ENCODE measurements at regions not wholly inside any gene's neighbourhood (a gene's known extent, or its start where the extent isn't known, plus 50 kb on each side); places are given as distances from the start of the nearest gene placed in this dataset.

DNA sequence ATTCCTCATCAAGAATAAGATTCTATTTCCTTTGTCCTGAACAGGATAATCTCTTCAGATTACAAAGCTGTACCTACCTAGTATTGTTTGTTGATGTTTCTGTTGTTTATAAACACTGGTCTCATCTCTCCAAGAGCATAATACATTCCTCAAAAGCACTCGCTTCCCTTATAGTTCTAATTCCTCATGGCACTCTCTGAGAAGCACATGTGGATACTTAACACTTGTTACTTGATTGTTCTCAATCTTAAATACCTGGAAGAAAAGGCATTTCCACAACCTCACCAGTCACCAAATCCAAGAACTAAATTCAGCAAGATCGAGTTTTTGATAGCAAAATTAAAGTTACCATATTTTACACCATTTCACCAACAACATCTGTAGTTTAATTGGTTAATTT lies 145.9 kb upstream of the DUSP10 start:
- Mint-ChIP-seq H3K27ac (no peak overlapping the region), H3K4me1 (ENCODE audit: low read depth) (peaks cover 9% of the 10 kb centered on the region), H3K36me3 (ENCODE audit: insufficient read depth in 2 of 2) (no peaks in the 10 kb centered on the region), H3K27me3 (ENCODE audit: low read depth) (peaks cover 37% of the 10 kb centered on the region), H3K4me3 (no peak overlapping the region), H3K9me3 (no peaks in the 10 kb centered on the region)
- no peak for ATAC-seq (replicated peaks in 1 of 2)
- DNase-seq, result no peak

DNA sequence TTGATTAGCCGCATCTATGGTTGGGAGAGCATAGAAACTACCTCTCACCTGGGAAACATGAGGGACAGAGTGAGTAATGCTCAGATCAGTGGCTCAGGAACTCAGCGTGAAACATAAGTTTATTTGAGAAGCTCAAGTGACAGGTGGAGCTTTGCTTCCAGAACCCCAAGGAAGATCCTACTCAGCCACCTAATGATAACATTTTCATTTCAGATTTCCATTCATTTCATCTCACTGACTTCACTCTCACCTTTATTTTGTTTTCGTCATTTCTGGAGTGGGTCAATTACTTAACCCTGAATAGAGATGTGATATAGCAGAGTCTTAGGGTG lies 145.5 kb upstream of the DUSP10 start:
- no peaks in the 10 kb centered on the region for H3K9me3 Mint-ChIP-seq
- H3K27ac Mint-ChIP-seq, result no peak overlapping the region
- peaks cover 37% of the 10 kb centered on the region for H3K27me3 Mint-ChIP-seq (ENCODE audit: low read depth)
- H3K36me3 Mint-ChIP-seq (ENCODE audit: insufficient read depth in 2 of 2), result no peaks in the 10 kb centered on the region
- H3K4me1 Mint-ChIP-seq (ENCODE audit: low read depth), result peaks cover 9% of the 10 kb centered on the region
- DNase-seq (no peak), ATAC-seq (replicated peaks in 1 of 2) (no peak)
- no peak overlapping the region for H3K4me3 Mint-ChIP-seq

DNA sequence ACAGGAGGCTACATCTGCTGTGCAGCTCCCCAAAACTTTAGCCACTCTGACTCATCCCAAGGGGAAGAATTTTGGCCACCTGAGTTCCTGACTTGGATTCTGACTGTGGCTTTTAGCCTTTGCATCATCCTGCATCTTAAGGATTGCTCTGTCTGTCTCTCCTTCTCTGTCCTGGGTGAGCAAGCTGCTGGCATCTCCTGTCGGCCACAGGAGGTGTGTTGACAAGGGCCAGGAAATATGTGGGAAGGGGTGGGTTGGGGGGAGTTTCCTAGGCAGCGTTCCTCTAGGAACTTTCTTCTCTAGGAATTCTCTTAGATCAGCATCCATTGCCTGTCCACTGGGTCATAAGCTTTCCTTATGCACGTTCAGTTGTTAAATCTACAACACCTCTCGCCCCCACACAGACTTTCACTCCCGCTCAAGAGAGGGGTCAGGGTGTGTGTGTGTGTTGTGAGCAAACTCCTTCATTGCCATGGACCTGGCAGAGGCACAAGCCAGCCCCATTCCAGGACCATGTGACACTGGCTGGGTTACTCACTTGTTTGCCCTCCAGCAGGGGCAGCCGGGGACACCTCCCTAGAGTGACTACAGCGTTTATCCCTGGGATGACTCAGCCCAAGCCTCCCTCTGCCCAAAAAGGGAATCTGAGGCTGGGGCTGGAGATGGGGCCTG lies 145.0 kb upstream of the DUSP10 start:
- Mint-ChIP-seq H3K27ac (no peak overlapping the region), H3K9me3 (no peaks in the 10 kb centered on the region), H3K27me3 (ENCODE audit: low read depth) (peaks cover 37% of the 10 kb centered on the region), H3K4me3 (no peak overlapping the region), H3K36me3 (ENCODE audit: insufficient read depth in 2 of 2) (no peaks in the 10 kb centered on the region), H3K4me1 (ENCODE audit: low read depth) (peaks cover 9% of the 10 kb centered on the region)
- ATAC-seq (replicated peaks in 1 of 2) (no peak), DNase-seq (no peak)

DNA sequence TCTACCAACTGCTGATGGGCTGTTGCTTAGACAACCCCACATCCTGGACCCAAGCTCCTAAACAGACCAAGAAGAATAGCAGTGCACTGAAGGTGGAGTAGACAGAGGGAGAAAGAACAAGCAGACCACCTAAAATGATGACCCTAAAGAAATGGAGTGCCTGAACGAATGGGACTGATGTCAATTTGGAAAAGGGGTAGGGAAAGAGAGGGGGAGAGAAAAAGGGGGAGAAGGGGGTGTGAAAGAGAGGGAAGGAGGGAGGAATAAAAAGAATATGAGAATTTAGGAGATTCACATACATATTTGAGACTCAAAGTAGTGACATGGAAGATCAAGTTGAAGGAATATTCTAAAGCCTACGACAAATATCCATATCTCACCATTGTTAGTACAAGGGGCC lies 144.4 kb upstream of the DUSP10 start:
- ATAC-seq (replicated peaks in 1 of 2) (no peak), DNase-seq (no peak)
- Mint-ChIP-seq H3K4me3 (no peak overlapping the region), H3K9me3 (no peaks in the 10 kb centered on the region), H3K27me3 (ENCODE audit: low read depth) (peaks cover 37% of the 10 kb centered on the region), H3K4me1 (ENCODE audit: low read depth) (peaks cover 9% of the 10 kb centered on the region), H3K27ac (no peak overlapping the region), H3K36me3 (ENCODE audit: insufficient read depth in 2 of 2) (no peaks in the 10 kb centered on the region)

DNA sequence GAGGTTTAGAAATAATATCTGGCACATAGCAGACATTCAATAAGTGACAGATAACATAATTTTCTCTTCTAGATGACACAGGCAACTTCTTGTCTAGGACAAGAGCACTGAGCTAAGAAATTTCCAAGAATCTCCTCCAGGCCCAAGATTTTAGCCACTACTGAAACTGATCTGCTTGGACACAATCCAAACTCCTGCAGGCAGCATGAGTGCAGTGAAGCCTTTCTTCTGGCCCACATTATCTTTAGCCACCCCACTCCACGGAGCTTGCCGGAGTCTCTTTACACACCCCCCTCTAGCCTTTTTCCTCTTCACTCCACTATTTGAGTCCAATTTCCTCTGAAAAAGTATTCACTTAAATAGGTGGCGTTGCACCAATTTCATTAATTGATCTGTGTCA lies 142.9 kb upstream of the DUSP10 start:
- DNase-seq (no peak), ATAC-seq (replicated peaks in 1 of 2) (no peak)
- Mint-ChIP-seq H3K27ac (no peak overlapping the region), H3K4me1 (ENCODE audit: low read depth) (peaks cover 4% of the 10 kb centered on the region), H3K9me3 (no peaks in the 10 kb centered on the region), H3K36me3 (ENCODE audit: insufficient read depth in 2 of 2) (no peaks in the 10 kb centered on the region), H3K27me3 (ENCODE audit: low read depth) (peaks cover 37% of the 10 kb centered on the region), H3K4me3 (no peak overlapping the region)

DNA sequence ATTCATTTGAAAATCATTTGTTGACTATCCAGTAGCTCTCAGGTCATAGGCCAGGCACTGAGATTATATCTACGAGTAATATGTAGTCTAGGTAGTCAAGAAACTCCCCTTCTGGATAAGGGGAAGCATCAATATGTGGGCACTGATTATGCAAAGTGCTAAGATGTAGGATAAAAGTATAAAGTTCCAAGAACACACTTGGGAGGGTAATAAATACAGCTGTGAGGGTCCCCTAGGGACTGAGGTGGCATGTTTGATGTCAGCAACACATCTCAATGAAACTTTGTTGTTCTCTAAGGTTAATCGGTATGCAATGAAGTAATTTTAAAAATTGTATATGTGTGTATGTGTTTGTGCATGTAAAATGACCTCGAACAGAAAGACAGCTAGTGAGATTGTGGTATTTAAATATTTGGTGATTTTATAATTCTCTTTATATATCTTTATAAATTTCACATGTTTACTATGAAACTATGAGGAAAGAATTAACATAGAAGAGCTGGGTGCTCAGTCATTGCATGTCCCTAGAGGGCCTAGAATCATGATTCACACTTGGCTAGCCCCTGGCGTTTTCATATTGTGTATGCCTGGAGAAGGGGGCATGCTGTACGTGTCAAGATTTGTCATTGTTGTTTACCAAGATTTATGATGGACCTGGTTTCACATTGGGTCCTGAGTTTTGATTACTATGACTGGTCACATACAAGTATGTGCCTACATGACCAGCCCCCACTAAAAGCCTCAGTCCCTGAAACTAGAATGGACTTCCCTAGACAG lies 140.1 kb upstream of the DUSP10 start:
- Mint-ChIP-seq H3K27ac (no peak overlapping the region), H3K9me3 (no peaks in the 10 kb centered on the region), H3K36me3 (ENCODE audit: insufficient read depth in 2 of 2) (no peaks in the 10 kb centered on the region), H3K27me3 (ENCODE audit: low read depth) (peaks cover 25% of the 10 kb centered on the region), H3K4me1 (ENCODE audit: low read depth) (peaks cover 16% of the 10 kb centered on the region), H3K4me3 (no peak overlapping the region)
- no peak for DNase-seq
- ATAC-seq (replicated peaks in 1 of 2), result peak in 1 of 2 donors; percentile 25

DNA sequence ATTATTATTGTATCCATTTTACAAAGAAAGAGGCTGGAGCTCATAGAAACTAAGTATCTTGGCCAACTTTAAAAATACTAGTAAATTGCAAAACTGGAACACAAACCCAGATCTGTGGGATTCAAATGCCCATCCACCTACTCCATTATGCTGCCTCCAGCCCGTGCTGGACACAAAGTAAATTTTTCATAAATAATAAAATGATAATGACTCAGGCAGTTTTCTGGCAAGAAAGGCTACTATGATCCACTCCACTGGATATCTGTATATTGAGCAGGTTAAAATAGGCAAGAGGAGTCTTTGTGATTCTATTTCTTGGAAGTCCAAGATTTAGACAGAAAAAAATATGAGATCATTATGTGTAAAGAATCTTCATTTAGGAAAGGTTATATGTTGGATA lies 138.3 kb upstream of the DUSP10 start:
- H3K36me3 Mint-ChIP-seq (ENCODE audit: insufficient read depth in 2 of 2), result no peaks in the 10 kb centered on the region
- DNase-seq (no peak), ATAC-seq (replicated peaks in 1 of 2) (no peak)
- no peak overlapping the region for H3K4me3 Mint-ChIP-seq
- no peak overlapping the region for H3K27ac Mint-ChIP-seq
- H3K4me1 Mint-ChIP-seq (ENCODE audit: low read depth), result peaks cover 18% of the 10 kb centered on the region
- H3K9me3 Mint-ChIP-seq, result no peaks in the 10 kb centered on the region
- H3K27me3 Mint-ChIP-seq (ENCODE audit: low read depth), result peaks cover 15% of the 10 kb centered on the region

DNA sequence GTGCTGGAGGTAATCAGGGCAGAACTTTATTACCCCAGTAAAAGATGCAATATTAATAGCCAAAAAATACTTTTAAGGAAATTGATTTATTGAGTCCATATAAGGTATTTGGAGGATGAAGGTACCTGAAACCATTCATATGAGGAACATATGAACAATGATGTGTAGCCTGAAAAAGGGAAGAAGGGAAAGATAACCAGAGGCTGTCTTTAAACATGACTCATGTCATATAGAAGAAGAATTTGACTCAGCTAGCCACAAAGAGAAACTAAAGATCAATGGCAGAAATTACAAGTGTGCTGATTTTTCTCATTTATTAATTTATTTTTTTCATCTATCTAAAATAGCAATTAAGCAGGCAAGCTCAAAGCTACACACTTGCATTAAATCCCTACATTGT lies 136.2 kb upstream of the DUSP10 start:
- peak; percentile 90 to 92 for ATAC-seq (replicated peaks in 1 of 2)

DNA sequence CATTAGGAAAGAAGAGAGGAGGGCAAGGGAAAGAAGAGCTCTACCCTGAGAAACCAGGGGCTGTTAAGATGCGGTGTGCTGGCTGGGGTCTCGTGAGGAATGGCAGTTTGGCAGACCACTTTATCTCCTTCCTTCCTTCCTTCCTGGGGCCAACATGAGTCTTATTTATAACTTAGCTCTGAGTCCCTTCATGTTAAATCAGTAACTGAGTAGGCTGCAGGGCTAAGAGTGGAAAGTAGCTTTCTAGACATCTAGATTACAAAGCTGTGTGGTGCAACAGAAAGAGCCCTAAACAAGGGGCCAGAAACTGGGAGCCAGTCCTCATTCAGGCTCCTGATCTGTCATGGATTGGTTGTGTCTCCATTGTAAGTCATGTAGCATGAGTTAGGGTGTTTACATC lies 135.4 kb upstream of the DUSP10 start:
- DNase-seq (no peak), ATAC-seq (replicated peaks in 1 of 2) (no peak)
- Mint-ChIP-seq H3K4me3 (no peak overlapping the region), H3K9me3 (no peaks in the 10 kb centered on the region), H3K27me3 (ENCODE audit: low read depth) (peaks cover 22% of the 10 kb centered on the region), H3K36me3 (ENCODE audit: insufficient read depth in 2 of 2) (no peaks in the 10 kb centered on the region), H3K4me1 (ENCODE audit: low read depth) (peaks cover 24% of the 10 kb centered on the region), H3K27ac (no peak overlapping the region)

More for the DNA sequence above, 136.2 kb upstream of the DUSP10 start:
- H3K27me3 Mint-ChIP-seq (ENCODE audit: low read depth), result peaks cover 22% of the 10 kb centered on the region
- DNase-seq, result no peak
- no peak overlapping the region for H3K4me3 Mint-ChIP-seq
- no peaks in the 10 kb centered on the region for H3K9me3 Mint-ChIP-seq
- H3K4me1 Mint-ChIP-seq (ENCODE audit: low read depth), result peaks cover 24% of the 10 kb centered on the region
- H3K27ac Mint-ChIP-seq, result no peak overlapping the region
- no peaks in the 10 kb centered on the region for H3K36me3 Mint-ChIP-seq (ENCODE audit: insufficient read depth in 2 of 2)

DNA sequence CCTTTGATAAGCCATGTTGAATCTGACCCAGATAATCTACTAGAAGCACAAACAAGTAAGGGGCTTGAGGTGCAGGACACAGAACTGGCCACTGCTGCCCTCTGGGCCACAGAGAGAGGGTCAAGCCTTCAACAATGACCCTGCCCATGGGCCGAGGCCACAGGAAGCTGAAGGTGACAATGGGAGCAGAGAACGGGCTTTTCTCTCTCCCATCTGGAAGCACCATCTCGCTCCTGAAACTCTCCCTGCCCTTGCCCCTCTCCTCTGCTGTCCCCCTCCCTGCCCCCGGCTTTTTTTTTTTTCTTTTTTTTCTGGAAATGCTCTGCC lies 133.1 kb upstream of the DUSP10 start:
- Mint-ChIP-seq H3K36me3 (ENCODE audit: insufficient read depth in 2 of 2) (no peaks in the 10 kb centered on the region), H3K27ac (no peak overlapping the region), H3K4me3 (no peak overlapping the region), H3K27me3 (ENCODE audit: low read depth) (peaks cover 22% of the 10 kb centered on the region), H3K9me3 (no peaks in the 10 kb centered on the region), H3K4me1 (ENCODE audit: low read depth) (peaks cover 24% of the 10 kb centered on the region)
- ATAC-seq (replicated peaks in 1 of 2) (no peak), DNase-seq (no peak)

DNA sequence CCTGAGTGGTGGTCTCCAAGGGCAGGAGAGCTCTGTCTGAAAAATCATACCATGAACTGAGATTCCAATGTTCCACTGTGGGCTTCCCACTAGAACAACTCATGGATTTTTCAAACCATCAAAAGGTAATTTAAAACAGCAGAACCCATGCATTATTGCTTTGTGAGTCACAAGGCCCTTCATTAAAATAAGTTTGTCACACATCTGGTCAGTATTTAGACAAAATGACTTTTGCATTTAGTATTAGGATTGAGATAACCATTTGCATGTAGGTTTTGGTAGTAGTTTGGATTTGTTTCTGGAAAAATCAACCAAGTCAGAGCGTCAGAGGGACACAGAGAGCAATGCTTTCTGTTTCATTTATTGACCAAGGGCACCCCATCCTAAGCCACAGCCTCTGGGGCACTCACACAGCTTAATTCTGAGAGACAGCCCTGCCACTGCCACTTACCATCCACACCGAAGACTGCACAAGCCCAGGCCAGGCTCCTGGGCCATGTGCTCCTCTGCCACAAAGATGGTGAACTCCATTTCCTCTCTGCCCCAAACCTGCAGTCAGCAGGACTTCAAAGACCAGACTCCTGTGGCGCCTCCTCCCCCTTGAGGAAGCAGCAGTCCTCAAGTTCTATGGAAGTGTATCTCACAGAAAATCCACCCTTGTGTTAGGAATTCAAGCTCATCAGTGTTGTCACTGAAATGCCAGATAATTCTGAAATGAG lies 132.6 kb upstream of the DUSP10 start:
- H3K4me3 Mint-ChIP-seq, result no peak overlapping the region
- H3K36me3 Mint-ChIP-seq (ENCODE audit: insufficient read depth in 2 of 2), result no peaks in the 10 kb centered on the region
- H3K4me1 Mint-ChIP-seq (ENCODE audit: low read depth), result peaks cover 24% of the 10 kb centered on the region
- DNase-seq (no peak), ATAC-seq (replicated peaks in 1 of 2) (no peak)
- peaks cover 24% of the 10 kb centered on the region for H3K27me3 Mint-ChIP-seq (ENCODE audit: low read depth)
- no peak overlapping the region for H3K27ac Mint-ChIP-seq
- no peaks in the 10 kb centered on the region for H3K9me3 Mint-ChIP-seq

DNA sequence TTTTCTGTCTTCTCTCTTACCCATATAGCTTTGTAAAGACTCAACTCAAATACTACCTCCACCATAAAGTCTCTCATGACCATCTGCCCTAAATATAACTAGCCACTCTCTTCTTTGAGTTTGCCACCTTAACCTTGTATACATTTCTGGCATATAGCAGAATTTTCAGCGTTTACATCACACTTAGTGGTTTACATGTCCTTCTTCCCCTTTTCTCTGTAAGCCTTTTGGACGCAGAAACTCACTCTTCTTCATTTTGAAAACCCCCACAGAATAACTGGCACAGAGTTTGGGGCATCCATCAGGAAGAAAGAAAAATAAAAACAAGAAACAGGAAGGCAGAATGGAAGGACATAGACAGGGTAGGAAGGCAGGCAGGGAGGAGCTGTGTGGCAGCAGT lies 131.8 kb upstream of the DUSP10 start:
- Mint-ChIP-seq H3K4me1 (ENCODE audit: low read depth) (peaks cover 21% of the 10 kb centered on the region), H3K9me3 (no peaks in the 10 kb centered on the region), H3K27me3 (ENCODE audit: low read depth) (peaks cover 26% of the 10 kb centered on the region), H3K36me3 (ENCODE audit: insufficient read depth in 2 of 2) (no peaks in the 10 kb centered on the region), H3K27ac (no peak overlapping the region), H3K4me3 (no peak overlapping the region)
- DNase-seq, result no peak
- ATAC-seq (replicated peaks in 1 of 2), result no peak

DNA sequence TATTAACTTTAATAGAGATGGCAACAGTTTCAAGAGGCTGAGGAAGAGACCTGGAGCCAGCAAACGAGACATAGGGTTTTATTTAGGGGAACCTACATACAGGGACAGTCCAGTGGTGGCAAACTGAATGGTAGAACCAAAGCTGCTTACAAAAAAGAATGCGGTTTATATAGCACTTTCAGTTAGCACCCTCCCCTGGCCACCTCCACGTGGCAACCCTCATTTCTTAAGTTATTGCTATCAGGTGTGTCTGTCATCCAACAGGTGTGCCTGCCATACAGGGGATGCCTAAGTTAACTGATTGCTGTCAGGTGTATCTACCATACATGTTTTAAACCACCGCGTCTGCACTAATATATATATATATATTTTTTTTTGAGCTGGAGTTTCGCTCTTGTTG lies 129.2 kb upstream of the DUSP10 start:
- H3K4me1 Mint-ChIP-seq (ENCODE audit: low read depth), result peaks cover 5% of the 10 kb centered on the region
- DNase-seq (no peak), ATAC-seq (replicated peaks in 1 of 2) (no peak)
- H3K36me3 Mint-ChIP-seq (ENCODE audit: insufficient read depth in 2 of 2), result no peaks in the 10 kb centered on the region
- no peaks in the 10 kb centered on the region for H3K9me3 Mint-ChIP-seq
- peaks cover 22% of the 10 kb centered on the region for H3K27me3 Mint-ChIP-seq (ENCODE audit: low read depth)
- H3K27ac Mint-ChIP-seq, result no peak overlapping the region
- no peak overlapping the region for H3K4me3 Mint-ChIP-seq

All from activated T-cell treated with anti-CD3 and anti-CD28 coated beads, Interleukin-2, amount 50 U/mL, for 72 hours (primary cell).